A673 (cell line): ENCODE measurements at regions not wholly inside any gene's neighbourhood (a gene's known extent, or its start where the extent isn't known, plus 50 kb on each side); places are given as distances from the start of the nearest gene placed in this dataset.

Experiments
- BruUV-seq: library from RNA; stranded (reverse); fragments of 400-500 nt; replicated peaks from 2 replicates; lab custom pipeline; 2021; lab: Mats Ljungman, UMichigan
- CTCF ChIA-PET: fragments of 300-600 bp; sonication (Branson Sonifier 250); formaldehyde crosslinking; loops from one replicate; lab custom pipeline; 2022; ENCODE audit warnings: antibody characterized with exemption; lab: Charles Lee
- POLR2A ChIA-PET: fragments of 300-600 bp; sonication (Branson Sonifier 250); formaldehyde crosslinking; loops from one replicate; lab custom pipeline; 2022; ENCODE audit warnings: antibody characterized with exemption; ENCODE audit not compliant: low non-redundant PET; lab: Charles Lee
- DNase-seq: peaks from one replicate; pipeline ENCODE4 v3.0.0-alpha.2; 2015; ENCODE audit warnings: low spot score
- H3K27ac ChIP-seq: fragments of 200-600 bp; sonication (generic); 2 replicates; pipeline ENCODE4 v1.5.1; 2016; ENCODE audit warnings: mixed run types, low read depth, mild to moderate bottlenecking, mixed read lengths, antibody characterized with exemption, low read length; ENCODE audit not compliant: poor library complexity, severe bottlenecking
- H3K27me3 ChIP-seq: fragments of 200-600 bp; sonication (generic); replicated peaks from 2 replicates; pipeline ENCODE4 v1.6.1; 2017; ENCODE audit warnings: mixed run types, low read depth, mild to moderate bottlenecking, mixed read lengths, antibody characterized with exemption, low read length; ENCODE audit not compliant: insufficient read depth, poor library complexity
- H3K36me3 ChIP-seq: fragments of 200-600 bp; sonication (generic); 2 replicates; pipeline ENCODE4 v1.6.1; 2016; ENCODE audit warnings: mixed run types, mild to moderate bottlenecking, mixed read lengths, antibody characterized with exemption, low read length; ENCODE audit not compliant: insufficient read depth, poor library complexity, severe bottlenecking
- H3K4me1 ChIP-seq: fragments of 200-600 bp; sonication (generic); 2 replicates; pipeline ENCODE4 v1.6.1; 2017; ENCODE audit warnings: mixed run types, mild to moderate bottlenecking, mixed read lengths, antibody characterized with exemption, low read length; ENCODE audit not compliant: insufficient read depth, poor library complexity, severe bottlenecking
- H3K4me3 ChIP-seq: fragments of 200-600 bp; sonication (generic); 2 replicates; pipeline ENCODE4 v1.5.1; 2016; ENCODE audit warnings: low read depth, mixed run types, mild to moderate bottlenecking, mixed read lengths, low read length; ENCODE audit not compliant: poor library complexity, severe bottlenecking
- H3K9me3 ChIP-seq: fragments of 200-600 bp; sonication (generic); 2 replicates; pipeline ENCODE4 v1.6.1; 2016; ENCODE audit warnings: mixed run types, low read depth, mild to moderate bottlenecking, mixed read lengths, antibody characterized with exemption, low read length; ENCODE audit not compliant: poor library complexity, severe bottlenecking
- EZH2 ChIP-seq: fragments of 200-600 bp; sonication (generic); IDR thresholded peaks from 2 replicates; pipeline ENCODE4 v1.6.1; 2017; ENCODE audit warnings: borderline replicate concordance, low read depth, mild to moderate bottlenecking, mixed read lengths, antibody characterized with exemption, low read length; ENCODE audit not compliant: poor library complexity, severe bottlenecking
- intact Hi-C: fragments of 100-400 bp; cut with micrococcal nuclease; formaldehyde crosslinking; loops from one replicate; pipeline ENCODE4 v1.10.0; 2022; ENCODE audit not compliant: unreplicated experiment
- TF ChIP-seq, protein P1 (sequence below): fragments of 300-800, 200-600 bp; sonication (generic); conservative IDR thresholded peaks from 2 replicates; pipeline ENCODE4 v1.5.1; 2017; ENCODE audit warnings: low read depth, mild to moderate bottlenecking, antibody characterized with exemption, low read length, moderate library complexity, mixed read lengths

DNA sequence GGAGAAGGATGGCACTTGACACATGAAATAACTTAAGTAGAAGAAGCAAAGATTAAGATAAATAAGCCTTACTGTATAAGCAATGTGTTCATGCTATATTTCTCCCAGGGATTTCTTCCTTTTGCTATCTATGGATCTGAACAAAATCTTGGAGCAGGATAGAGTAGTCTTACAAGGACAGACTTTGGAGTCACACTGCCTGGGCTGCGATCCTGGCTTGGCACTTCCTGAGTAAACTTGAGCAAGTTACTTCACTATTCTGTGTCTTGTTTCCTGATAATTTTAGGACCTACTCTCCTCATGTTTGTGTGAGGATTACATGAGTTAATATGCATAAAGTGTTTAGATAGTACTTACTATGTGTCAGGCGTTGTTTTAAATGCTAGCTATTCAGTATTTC, 340.0 kb upstream of the MAOA start:
- TF ChIP-seq EZH2, result no peak
- TF ChIP-seq, protein P1, sequence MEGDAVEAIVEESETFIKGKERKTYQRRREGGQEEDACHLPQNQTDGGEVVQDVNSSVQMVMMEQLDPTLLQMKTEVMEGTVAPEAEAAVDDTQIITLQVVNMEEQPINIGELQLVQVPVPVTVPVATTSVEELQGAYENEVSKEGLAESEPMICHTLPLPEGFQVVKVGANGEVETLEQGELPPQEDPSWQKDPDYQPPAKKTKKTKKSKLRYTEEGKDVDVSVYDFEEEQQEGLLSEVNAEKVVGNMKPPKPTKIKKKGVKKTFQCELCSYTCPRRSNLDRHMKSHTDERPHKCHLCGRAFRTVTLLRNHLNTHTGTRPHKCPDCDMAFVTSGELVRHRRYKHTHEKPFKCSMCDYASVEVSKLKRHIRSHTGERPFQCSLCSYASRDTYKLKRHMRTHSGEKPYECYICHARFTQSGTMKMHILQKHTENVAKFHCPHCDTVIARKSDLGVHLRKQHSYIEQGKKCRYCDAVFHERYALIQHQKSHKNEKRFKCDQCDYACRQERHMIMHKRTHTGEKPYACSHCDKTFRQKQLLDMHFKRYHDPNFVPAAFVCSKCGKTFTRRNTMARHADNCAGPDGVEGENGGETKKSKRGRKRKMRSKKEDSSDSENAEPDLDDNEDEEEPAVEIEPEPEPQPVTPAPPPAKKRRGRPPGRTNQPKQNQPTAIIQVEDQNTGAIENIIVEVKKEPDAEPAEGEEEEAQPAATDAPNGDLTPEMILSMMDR, result no peak

DNA sequence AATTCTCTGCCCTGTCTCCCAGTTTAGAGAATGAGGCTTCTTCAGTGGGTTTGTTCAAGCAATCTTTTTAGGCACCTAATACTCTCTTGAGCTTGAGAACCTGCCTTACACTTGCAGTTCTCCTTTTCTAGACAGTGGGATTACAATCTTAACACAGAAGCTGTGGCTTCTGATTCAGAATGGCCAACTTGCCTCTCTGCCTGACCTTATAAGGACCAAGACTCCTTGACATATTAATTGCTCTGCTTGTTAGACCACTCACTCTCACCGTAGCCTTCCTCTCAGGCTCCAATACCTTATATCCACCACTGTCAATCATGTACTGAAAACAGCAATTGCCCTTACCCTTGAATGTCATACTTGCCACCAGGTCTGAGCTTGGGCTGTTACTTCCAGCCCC, 338.7 kb upstream of the MAOA start:
- ChIA-PET CTCF (no interaction called here), POLR2A (no interaction called here)
- Histone ChIP-seq H3K4me1 (no peaks in the 10 kb centered on the region), H3K27ac (no peak overlapping the region), H3K36me3 (no peaks in the 10 kb centered on the region), H3K4me3 (no peak overlapping the region), H3K27me3 (no peaks in the 10 kb centered on the region), H3K9me3 (no peaks in the 10 kb centered on the region)
- intact Hi-C loops, result no loop called here
- DNase-seq, result no peak
- no peak for TF ChIP-seq EZH2
- TF ChIP-seq, protein P1, result no peak
- BruUV-seq, result no TSS peak

More for the DNA sequence above, 340.0 kb upstream of the MAOA start:
- BruUV-seq, result no TSS peak
- Histone ChIP-seq H3K27me3 (no peaks in the 10 kb centered on the region), H3K27ac (no peak overlapping the region), H3K9me3 (no peaks in the 10 kb centered on the region), H3K4me1 (no peaks in the 10 kb centered on the region), H3K4me3 (no peak overlapping the region), H3K36me3 (no peaks in the 10 kb centered on the region)
- CTCF ChIA-PET, result no interaction called here
- intact Hi-C loops, result no loop called here
- POLR2A ChIA-PET, result no interaction called here
- no peak for DNase-seq

DNA sequence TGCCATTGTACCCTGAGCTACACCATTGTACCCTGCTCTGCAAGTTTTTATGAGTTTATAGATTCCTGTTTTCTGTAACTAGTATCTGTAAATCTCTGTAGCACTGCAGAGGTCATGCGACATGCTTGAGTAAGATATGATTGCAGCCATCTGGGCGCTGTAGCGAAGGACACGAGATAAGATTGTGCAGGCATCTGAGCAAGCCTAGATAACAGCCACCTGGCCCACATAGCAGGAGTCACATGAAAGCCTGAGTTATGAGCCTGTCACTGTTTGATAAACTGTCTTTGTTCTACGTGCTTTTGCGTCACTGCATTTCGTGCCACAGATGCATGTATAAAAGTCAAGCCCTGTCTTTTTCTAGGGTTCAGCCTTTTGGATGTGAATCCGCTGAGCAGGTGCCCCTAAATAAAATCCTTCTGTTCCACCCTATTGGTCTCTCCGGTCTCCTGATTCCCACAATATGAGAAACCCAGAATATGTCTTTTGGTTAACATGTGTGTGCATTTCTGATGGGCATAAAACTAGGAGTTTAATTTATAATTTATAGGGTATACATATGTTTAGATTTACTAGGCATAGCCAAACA, 327.6 kb upstream of the MAOA start:
- ChIA-PET CTCF (no interaction called here), POLR2A (no interaction called here)
- H3K4me3 ChIP-seq, result no peak overlapping the region
- H3K9me3 ChIP-seq, result peaks cover 4% of the 10 kb centered on the region
- no peaks in the 10 kb centered on the region for H3K27me3 ChIP-seq
- H3K36me3 ChIP-seq, result no peaks in the 10 kb centered on the region
- no peak for DNase-seq
- intact Hi-C loops, result no loop called here
- no peaks in the 10 kb centered on the region for H3K4me1 ChIP-seq
- TF ChIP-seq, protein P1, result no peak
- TF ChIP-seq EZH2, result no peak
- H3K27ac ChIP-seq, result no peak overlapping the region
- BruUV-seq, result no TSS peak
